GM18505 (cell line): ENCODE measurements at regions not wholly inside any gene's neighbourhood (a gene's known extent, or its start where the extent isn't known, plus 50 kb on each side); places are given as distances from the start of the nearest gene placed in this dataset.

Experiments
- ATAC-seq: cut with Tn5 transposase; IDR thresholded peaks from one replicate; pipeline ENCODE4 v1.9.1; 2021; ENCODE audit not compliant: unreplicated experiment
- POLR2A ChIP-seq: IDR thresholded peaks from 4 replicates; pipeline ENCODE4 v1.6.1; 2011; ENCODE audit warnings: borderline replicate concordance; ENCODE audit not compliant: insufficient read depth, insufficient read length; ENCODE audit errors: extremely low read depth

DNA sequence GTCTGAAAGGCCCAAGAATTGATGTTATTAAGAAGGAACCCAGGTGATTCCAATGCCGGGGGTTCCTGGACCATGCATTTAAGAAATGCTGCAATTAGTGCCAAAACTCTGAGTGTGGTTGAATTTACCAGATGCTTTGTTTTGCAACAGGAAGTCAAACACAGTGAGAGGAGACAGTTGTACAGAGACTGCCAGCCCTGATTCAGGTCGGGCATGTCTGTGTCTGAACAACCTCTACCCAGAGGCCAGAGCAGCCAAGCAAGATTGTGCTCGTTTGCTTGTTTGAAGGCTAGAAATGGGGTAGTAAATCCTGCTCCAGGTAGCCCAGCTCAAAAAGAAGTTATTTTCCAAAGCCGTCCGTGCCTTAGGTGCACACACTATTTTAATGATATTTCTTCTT lies 412.4 kb upstream of the ERCC4 start:
- no peak for TF ChIP-seq POLR2A
- ATAC-seq = no peak

DNA sequence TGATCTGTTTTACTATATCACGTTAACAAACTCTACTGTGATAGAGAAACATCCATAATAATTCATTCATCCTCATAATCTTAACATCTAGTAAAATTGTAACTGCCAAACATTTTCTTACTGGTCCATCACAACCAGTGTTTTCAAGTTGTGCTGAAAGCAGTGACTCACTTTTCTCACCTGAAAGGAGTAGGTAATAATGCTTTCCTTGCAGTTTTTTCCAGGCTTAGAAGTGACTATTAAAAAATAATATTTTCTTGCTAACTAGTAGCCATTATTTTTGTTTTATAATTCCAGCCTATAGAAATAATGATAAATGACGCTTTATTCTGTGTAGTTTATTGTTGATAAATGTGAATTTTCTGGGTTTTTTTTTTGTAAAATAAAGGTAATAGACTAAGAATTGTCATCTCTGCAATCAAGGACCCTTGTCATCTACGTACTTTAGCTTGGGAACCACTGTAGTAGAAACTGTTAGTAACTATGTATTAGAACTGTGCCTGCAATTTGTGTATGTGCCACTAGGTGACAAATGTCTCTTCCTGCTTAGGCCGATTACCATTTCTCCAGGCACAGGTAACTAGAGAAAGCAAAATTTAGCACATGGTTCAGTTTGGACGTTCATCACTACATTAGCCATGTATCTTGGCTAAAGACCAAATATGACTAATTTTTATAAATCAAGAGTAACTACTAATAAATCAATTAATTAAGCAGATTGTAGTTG lies 409.4 kb upstream of the ERCC4 start:
- TF ChIP-seq POLR2A = no peak
- ATAC-seq = no peak

- no peak for ATAC-seq
These were observed 402.1 kb upstream of the ERCC4 start for GRCh38 chr16:13517841-13518240.

DNA sequence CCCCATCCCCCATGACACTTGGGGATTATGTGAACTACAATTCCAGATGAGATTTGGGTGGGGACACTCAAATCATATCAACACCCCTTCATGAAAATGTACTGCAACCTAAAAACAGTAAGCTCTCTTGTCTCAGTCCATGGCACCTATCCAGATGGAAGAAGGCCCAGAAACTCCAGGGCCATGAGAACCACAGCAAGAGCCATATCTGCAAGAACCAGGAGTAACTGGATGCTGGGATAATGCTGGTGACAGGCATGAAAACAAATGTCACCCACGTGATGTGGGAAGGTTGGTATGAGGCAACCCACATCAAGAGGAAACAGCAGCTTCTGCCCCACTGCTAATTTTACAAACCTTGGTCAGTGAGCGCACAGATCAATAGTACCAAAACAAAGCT lies 400.1 kb upstream of the ERCC4 start:
- ATAC-seq = no peak
- no peak for TF ChIP-seq POLR2A

More at GRCh38 chr16:13517841-13518240, 402.1 kb upstream of the ERCC4 start:
- no peak for TF ChIP-seq POLR2A

GRCh38 chr16:13521356-13521755 lies 398.6 kb upstream of the ERCC4 start:
- no peak for ATAC-seq
- TF ChIP-seq POLR2A = no peak

- ATAC-seq = no peak
- TF ChIP-seq POLR2A = no peak
These were observed 392.6 kb upstream of the ERCC4 start for GRCh38 chr16:13527332-13527731.

GRCh38 chr16:13528691-13529090 lies 391.3 kb upstream of the ERCC4 start:
- ATAC-seq = no peak
- no peak for TF ChIP-seq POLR2A

GRCh38 chr16:13529193-13529982 lies 390.6 kb upstream of the ERCC4 start:
- no peak for ATAC-seq
- TF ChIP-seq POLR2A = no peak

- TF ChIP-seq POLR2A = no peak
- ATAC-seq = no peak
These were observed 379.2 kb upstream of the ERCC4 start for GRCh38 chr16:13540771-13541170.

- no peak for ATAC-seq
- TF ChIP-seq POLR2A = no peak
These were observed 377.7 kb upstream of the ERCC4 start for GRCh38 chr16:13542284-13542683.

DNA sequence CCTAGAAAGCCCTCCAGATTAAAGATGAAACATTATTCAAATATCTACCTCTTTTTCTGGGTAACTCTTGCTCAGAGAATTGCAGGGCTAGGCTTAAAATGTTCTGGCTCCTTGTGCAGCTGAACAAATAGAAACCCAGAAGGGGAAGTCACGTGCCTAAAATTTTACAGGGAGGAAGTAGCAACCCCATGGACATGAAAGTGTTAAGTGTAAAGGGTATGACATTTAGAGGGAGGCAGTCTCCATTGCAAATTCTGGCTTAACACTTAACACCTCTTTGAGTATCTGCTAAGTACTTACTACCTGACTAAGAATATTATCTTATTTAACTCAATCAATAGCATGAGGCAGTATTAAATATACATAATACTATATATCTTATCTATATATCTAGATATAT lies 376.1 kb upstream of the ERCC4 start:
- no peak for ATAC-seq
- no peak for TF ChIP-seq POLR2A

- no peak for ATAC-seq
- TF ChIP-seq POLR2A = no peak
These were observed 374.7 kb upstream of the ERCC4 start for GRCh38 chr16:13545271-13545670.

GRCh38 chr16:13550254-13550653 lies 369.7 kb upstream of the ERCC4 start:
- TF ChIP-seq POLR2A = no peak
- ATAC-seq = no peak
